Frontal cortex (tissue), 3 donors: ENCODE measurements at regions not wholly inside any gene's neighbourhood (a gene's known extent, or its start where the extent isn't known, plus 50 kb on each side); places are given as distances from the start of the nearest gene placed in this dataset.
"Not testable (repeated sequence)": the region's sequence is repeated elsewhere in the genome, so short reads cannot be mapped to it uniquely, and the experiment has no call there.

ENCODE experiments used
- DNase-seq, 2 donors: peaks; one replicate each; pipeline ENCODE4 v3.0.0; 2012; ENCODE audit warnings: low spot score in 2 of 2
- FAIRE-seq: peaks from 2 replicates; lab custom pipeline; 2012; peaks lifted over from hg19 to GRCh38; lab: Jason Lieb, UNC
- donor health status: control.
- donor health status: control.
- donor health status: control.

DNA sequence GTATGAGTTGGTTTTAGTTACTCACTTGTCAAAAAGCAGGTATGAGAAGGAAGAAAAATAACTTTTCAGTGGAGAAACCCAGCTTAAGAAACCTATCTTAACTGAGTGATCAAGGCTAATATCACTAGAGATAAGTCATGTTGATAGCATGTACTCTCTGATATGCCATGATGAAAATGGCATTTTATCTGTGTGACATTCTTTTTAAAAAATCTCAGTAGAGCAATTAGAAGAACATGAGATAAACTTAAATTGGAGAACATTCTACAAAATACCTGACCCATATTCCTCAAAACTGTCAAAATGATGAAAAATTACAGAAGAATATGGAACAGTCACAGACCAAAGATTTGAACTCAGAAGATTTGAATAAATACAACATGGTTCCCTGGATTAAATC, 912.4 kb upstream of the ATXN7L3B start:
- no peak for FAIRE-seq

DNA sequence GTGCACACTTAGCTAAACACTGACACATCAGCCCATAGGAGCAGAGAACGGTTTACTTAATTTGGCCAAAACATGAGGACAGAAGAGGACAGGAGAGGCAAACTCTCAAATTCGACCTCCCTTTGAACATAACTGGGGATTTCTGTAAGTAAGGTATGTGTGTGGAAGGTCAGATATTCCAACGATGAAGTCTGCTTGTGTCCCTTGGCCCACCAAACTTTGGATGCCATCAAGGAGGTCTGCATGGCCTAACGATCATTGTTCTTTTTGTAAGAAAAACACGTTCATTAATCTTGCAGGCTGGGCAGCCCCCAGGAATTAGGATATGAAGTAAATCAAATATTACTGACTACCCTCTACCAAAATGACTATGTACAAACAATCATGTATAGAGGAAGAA, 908.5 kb upstream of the ATXN7L3B start:
- no peak for DNase-seq
- no peak for FAIRE-seq

More for the DNA sequence above, 912.4 kb upstream of the ATXN7L3B start:
- DNase-seq, result no peak

DNA sequence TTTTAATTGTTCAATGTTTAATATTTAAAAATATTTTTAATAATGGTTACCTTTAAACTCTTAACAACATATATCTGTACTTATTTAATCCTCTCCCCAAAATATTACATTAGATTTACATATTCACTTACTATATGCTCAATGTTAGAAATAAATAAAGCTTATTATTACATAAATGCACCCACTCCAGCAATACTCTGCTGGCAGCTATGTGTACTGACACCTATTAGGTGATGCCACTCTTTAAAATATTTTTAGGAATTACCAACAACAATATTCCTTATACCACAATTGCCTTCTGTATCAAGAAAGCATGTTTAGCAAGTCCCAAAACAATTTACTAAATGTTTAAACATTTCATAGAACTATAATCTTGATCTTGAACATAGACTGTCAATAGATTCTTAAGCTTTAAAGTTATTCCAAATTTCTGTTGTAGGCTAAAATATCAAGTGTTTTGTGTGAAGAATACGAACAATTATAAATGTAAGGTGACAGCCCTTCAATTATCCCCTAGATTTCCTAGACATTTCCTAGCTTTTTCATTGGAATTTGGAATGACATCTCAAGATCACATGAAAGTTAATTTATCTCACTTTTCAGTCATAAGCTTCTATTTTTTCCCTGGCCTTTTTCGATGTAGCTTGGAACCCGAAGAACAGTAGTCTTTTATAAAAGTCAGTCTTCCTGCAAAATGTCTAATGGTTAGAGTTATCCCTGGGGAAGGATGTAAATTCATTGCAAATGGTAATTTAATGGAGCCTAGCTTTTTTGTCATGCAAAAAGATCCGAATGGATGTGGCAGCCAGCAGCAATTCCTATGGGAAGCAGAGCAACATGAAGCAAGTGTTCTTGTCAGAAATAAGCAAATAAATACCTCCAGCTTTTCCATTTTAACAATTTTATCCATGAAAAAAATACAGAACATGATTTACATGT, 907.5 kb upstream of the ATXN7L3B start:
- no peak for FAIRE-seq
- DNase-seq, result no peak

DNA sequence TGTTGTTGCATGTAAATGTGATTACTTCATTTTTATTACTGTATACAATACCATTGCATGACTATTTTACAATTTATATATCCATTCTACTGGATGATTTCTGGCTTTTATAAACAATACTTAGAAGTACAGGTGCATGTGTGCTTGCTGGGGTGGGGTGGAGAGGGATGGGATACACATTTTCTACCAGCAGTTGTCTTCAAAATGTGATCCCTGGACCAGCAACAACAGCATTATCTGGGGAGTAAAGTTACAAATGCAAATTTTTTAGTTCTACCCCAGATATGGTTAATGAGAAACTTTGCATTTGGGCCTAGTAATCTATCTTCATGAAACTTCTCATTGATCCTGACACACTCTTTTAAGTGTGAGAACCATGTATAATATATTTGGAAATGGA, 905.4 kb upstream of the ATXN7L3B start:
- DNase-seq (no peak), FAIRE-seq (no peak)

DNA sequence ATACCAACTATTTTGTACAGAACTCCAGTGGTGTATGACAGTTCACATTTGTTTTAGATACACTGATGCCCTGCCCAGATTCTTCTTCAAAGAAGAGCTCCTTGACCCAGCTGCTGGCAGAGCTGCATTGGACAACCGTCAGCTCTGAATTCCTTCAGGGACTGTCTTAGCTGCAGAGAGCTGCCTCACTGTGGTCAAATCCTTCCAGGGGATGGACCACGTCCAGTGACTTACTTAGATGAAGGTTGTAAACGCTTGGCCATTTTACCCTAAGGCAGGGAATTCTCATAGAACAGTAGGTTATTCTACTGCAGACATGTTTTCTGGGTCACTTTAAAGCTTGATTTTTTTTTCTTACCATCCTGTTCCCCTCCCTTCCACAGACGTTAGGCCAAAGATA, 905.0 kb upstream of the ATXN7L3B start:
- FAIRE-seq (no peak), DNase-seq (no peak)

DNA sequence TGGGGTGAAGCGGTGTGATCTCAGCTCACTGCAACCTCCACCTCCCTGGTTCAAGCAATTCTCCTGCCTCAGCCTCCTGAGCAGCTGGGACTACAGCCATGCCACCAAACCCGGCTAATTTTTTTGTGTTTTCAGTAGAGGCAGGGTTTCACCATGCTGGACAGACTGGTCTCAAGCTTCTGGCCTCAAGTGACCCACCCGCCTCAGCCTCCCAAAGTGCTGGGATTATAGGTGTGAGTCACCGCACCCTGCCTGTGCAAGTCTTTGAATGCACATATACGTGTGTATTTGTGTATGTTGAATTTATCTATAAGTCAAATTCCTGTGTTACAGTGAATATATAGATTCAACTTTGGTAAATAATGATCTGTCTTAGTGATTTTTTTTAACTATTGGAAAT, 898.2 kb upstream of the ATXN7L3B start:
- not testable (repeated sequence) for DNase-seq, FAIRE-seq

DNA sequence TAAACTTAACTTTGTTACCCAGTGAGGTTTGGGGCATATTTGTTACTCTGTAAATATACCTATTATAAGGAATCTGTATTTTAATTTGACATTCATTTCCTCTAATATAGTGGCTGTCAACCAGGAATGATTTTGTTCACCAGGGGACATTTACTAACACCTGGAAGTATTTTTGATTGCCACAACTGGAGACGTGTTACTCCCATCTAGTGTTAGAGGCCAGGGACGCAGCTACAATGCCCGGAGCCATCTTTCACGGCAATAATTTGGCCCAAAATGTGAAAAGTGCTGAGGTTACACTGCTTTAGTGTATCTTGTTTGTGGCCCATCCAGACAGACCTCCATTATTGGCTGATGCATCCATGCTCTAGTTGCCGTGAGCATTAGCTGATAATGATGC, 881.3 kb upstream of the ATXN7L3B start:
- DNase-seq (no peak), FAIRE-seq (no peak)

DNA sequence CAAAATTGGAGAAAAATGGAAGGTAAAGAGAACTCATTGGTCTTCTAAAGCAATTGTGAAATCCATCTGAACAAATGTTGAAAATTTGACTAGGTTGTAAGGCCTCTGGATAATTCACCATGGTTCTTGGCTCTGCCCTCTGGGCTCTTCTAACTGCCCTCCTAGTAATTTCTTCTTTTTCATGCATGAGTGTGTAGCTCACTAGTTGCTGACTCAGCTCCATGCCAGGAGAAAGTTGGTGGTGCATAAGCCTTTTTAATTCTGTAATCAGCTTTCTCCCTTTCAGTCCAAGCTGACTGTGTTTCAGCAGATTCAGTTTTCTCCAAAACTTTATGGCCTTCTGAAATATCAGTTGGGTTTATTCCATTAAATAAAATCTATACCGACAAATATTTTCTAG, 877.8 kb upstream of the ATXN7L3B start:
- DNase-seq (no peak), FAIRE-seq (no peak)

DNA sequence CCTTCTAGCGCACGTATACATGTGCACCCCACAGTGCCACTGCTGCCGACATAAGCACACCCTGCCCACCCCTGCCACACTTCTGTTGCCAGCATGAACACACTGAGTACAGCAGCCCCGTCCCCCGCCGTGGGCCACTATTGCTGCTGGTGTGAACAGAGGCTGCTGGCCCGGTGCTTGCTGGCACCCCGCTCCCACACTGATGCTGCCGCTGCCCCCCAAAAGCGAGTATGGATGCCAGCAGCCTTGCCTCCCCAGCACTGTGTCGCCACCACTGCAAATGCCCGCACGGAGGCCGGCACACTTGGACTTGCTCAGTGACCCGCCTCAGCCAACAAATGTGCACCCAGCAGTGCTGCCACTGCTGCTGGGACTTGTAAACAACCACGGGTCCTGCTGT, 872.4 kb upstream of the ATXN7L3B start:
- FAIRE-seq (no peak), DNase-seq (no peak)

DNA sequence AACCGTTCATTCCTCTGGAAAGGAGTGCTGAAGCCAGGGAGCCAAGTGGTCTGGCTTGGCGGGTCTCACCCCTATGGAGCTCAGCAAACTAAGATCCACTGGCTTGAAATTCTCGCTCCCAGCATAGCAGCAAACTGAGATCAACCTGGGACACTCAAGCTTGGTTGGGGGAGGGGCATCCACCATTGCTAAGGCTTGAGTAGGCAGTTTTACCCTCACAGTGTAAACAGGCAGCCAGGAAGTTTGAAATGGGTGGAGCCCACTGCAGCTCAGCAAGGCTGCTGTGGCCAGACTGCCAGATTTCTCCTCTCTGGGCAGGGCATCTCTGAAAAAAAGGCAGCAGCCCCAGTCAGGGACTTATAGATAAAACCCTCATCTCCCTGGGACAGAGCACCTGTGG, 866.1 kb upstream of the ATXN7L3B start:
- not testable (repeated sequence) for FAIRE-seq, DNase-seq

DNA sequence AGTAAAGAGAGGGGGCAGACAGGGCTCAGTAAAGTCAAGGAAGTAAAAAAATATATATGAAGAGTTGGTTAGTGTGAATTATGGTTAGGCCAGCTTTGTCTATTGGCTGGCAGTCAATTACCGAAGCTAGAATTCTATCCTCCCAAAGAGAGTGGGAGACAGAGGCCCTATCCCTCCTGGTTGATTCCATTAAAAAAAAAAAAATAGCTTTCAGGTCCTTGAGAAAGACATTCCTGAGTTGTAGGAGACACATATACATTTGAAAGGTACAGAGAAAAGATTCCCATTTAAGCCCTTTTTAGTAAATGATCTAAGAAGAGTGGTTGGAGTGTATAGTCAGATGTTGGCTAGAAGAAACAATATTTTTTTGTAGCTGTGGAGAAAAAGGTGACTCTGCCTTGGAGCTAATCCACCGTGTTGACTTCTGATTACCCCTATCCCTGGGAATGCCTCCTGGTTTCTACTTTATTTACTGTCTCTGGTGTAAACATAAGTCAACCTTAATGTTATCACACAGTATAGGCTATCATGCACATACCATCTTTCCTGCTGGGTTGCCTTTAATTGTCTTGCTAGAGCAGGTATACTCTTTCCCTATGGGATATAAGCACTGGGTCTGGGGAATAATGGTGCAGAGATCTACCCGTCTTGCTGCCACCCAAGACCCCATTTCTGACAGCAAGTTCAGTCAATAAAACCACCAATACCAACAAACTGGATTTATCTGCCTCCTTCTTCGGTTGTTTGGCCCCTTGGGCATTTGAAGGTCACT, 859.9 kb upstream of the ATXN7L3B start:
- FAIRE-seq (no peak), DNase-seq (no peak)

DNA sequence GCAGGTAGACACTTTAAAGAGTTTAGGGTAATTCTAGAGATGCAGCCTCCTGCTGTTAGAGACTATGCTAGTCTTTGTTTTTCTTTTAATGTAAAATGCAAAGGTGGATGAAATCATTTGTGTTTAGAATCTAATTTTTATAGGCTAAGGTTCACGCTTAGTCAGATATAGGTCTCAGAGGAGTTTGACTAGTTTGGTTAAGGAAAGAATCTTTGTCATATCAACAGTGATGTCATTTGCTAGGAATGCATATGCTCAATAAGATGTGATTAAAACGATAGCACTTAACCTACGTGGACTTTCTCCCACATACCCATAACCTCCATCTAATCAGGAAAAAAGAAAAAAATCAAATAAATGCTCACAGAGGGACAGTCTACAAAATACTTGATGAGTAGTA, 859.3 kb upstream of the ATXN7L3B start:
- FAIRE-seq (no peak), DNase-seq (no peak)

DNA sequence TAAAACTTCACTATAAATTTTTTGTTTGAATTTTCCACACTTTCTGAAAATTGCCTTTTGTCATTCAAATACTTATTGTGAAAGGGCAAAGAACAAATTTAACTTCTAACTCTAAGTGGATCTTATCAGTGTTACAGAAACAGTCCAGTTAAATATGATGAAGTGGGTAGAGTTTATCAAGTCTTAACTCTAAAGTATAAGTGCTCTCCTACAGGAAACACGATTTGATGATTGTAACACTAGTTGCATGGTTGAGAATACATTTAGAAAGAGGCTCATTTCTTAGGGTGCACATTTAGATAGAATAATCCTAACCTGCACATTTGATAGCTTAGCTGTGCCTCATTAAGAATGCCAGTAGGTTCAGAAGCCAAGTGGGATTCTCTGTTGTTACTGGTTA, 838.3 kb upstream of the ATXN7L3B start:
- FAIRE-seq, result no peak
- no peak for DNase-seq

DNA sequence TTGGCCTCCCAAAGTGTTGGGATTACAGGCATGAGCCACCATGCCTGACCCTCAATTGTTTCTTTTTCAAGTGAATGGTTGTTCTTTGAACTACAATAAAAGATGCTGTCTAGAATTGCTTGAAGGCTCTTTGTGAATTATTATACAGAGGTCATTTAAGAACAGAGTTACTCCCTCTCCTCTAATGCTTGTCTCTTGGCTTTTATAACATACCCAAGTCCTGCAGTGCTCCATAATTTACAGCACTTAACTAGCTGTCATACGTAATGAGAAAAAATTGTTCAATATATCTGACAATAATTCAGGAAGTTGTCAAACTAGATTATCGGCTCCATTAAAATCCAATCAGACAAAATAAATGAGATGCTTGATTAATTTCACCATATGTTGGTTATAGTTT, 823.0 kb upstream of the ATXN7L3B start:
- DNase-seq (no peak), FAIRE-seq (no peak)

DNA sequence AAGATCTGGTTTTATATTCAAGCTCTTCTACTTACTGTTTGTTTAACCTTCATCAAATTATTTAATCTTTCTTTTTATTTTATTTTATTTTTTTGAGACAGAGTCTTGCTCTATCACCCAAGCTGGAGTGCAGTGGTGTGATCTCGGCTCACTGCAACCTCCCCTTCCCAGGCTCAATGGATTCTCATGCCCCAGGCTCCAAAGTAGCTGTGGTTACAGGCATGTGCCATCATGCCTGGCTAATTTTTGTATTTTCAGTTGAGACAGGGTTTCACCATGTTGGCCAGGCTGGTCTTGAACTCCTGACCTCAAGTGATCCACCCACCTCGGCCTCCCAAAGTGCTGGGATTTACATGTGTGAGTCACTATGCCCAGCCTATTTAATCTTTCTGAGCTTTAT, 821.5 kb upstream of the ATXN7L3B start:
- FAIRE-seq, DNase-seq: not testable (repeated sequence)

DNA sequence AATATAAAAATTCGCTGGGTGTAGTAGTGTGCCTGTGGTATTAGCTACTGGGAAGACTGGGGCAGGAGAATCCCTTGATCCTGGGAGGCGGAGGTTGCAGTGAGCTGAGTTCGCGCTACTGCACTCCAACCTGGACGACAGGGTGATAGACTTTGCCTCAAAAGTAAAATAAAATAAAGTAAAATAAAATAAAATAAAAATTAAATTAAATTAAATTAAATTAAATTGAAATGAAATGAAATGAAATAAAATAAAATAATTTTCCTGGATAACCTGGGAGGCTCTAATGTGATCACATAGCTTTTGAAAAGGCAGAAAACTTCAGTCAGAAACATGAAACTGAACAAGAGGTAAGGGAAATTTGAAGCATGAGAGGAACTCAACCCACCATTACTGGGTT, 818.4 kb upstream of the ATXN7L3B start:
- no peak for FAIRE-seq
- DNase-seq, result no peak

DNA sequence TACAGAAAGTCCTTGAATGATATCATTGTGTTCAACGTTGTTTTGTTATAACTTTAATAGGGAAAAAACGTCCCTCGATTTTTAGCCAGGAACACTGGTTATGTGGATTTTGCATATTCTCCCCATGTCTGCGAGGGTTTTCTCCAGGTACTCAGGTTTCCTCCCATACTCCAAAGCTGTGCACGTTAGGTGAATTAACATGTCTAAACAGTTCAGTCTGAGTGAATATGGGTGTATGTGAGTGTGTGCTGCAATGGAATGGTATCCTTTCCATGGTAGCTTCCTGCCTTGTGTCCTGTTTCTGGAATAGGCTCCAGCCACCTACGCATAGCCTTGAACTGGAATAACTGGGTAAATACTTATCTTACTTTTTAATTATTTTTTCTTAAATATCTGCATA, 810.8 kb upstream of the ATXN7L3B start:
- DNase-seq (no peak), FAIRE-seq (no peak)

DNA sequence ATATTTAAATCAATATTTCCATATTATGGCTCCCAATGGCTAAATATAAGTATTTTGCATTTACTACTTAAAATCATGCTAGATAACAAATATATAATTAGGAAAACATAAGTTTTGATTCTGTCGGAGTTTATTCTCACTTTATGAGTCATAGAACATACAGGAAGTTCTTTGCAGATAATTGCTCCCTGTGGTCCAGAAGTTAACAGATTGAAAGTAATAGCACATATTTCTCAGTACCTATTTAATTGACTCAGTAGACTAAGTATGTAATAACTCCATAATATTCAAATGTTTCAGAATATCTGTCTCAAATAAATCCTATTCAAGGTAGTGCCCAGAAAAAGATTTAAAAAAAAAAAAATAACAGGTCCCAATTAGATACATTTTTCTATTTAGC, 806.0 kb upstream of the ATXN7L3B start:
- no peak for FAIRE-seq
- DNase-seq, result no peak

DNA sequence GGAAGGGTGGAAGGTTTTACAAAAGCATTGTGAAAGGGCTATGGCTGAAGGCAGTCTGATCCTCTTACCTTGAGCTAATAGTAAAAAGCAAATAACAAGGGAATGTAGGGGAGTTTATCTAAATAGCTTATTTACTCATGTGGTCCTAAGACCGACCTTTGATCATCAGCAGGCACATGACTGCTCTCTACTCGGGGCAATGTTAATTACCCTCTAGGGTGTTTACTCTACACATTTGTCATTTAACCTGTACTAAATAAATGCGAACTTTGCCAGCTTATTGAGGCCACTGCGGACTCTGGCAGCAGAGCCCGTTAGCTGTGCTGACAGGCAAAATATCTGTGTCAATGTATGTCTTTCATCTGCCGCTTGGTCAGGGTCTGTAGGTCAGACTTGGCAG, 768.3 kb upstream of the ATXN7L3B start:
- FAIRE-seq (no peak), DNase-seq (no peak)

DNA sequence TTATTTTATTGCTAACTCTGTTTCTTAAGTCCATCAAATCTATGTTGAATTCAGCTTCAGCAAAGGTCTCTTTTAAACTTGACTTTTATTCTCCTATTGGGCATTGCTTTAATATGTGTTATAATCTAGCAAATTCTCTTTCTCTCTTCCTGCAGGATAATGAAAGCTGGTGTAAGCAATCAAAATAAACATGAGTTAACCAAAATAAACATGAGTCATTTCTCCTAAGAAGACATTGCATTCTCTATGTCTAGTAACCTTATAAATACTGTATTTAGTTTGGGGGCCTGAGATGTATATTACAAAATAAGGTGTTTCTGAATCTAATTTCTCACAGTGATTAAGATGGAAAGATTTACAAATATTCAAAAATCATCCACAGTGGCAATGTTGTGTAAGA, 739.1 kb upstream of the ATXN7L3B start:
- DNase-seq, result no peak
- FAIRE-seq, result no peak

DNA sequence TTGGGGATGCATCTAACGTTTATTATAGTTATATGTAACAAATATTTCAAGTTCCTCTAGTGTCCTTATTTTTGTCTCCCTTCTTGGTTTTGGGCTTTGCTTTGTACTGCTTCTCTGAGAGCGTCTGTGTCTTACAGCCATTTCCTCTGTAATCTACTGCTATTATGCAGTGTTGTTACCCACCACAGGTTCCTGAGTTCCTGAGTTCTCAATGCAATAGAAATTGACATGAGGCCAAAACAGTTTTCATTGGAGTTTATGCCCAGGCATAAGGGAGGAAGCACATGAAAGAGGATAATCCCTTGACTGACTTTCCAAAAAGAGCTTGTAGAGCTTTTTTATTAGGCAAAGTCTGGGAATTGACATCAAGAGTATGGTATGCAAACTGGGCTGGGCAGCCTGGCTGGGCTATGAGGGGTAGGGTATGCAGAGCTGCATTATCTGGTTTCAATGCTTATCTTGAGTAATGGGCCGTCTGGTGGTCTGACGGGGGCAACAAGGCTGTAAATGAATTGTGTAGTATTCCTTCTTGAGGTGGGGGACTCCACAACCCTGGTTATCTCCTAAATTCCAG, 722.5 kb upstream of the ATXN7L3B start:
- DNase-seq, result no peak

More for the DNA sequence above, 722.5 kb upstream of the ATXN7L3B start:
- FAIRE-seq, result no peak
